ENCODE measurements at regions not wholly inside any gene's neighbourhood (a gene's known extent, or its start where the extent isn't known, plus 50 kb on each side); places are given as distances from the start of the nearest gene placed in this dataset.

DNA sequence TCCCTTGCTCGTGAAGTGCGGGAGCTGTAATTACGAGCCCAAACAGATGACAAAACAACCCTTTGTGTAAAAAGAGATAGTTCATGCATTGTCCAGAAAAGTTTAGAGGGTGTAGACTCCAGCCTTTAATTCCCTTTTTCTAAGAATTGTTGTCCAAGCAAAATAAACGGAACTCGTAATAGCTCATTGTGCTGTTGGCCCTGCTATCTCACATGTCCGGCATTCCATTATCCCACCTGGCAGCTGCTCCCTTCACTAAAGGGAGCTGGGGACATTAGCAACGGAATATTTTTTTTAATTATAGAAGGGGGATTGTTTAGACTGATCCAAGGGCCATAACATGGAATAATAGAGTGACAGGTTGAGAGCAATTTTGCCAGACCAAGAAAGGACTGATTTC, 277.5 kb upstream of the TBX3 start:
- no peak for TF ChIP-seq EZH2 (IDR thresholded peaks at IDR 0.05; ENCODE audit: insufficient read depth, poor library complexity, severe bottlenecking)
- TF ChIP-seq EZH2phosphoT487 (IDR thresholded peaks at IDR 0.05; ENCODE audit: insufficient read depth, low read depth) = no peak

Measured in GM23248 (cell line).